ENCODE measurements at regions not wholly inside any gene's neighbourhood (a gene's known extent, or its start where the extent isn't known, plus 50 kb on each side); places are given as distances from the start of the nearest gene placed in this dataset.

- TF ChIP-seq CTCF (IDR thresholded peaks at IDR 0.05; ENCODE audit: unreplicated experiment in 3 of 3): no peak
- H3K4me3 Mint-ChIP-seq: no peak overlapping the region
- H3K4me1 Mint-ChIP-seq: no peaks in the 10 kb centered on the region
- no peak overlapping the region for H3K27ac Mint-ChIP-seq
- no peaks in the 10 kb centered on the region for H3K36me3 Mint-ChIP-seq (ENCODE audit: low read depth)
- no peaks in the 10 kb centered on the region for H3K27me3 Mint-ChIP-seq (ENCODE audit: low read depth)
- H3K9me3 Mint-ChIP-seq: peaks cover 2% of the 10 kb centered on the region
Observed at GRCh38 chr2:59005836-59006615, 764.9 kb upstream of the FANCL start.

GRCh38 chr2:59004621-59005020 is 763.5 kb upstream of the FANCL start:
- TF ChIP-seq CTCF (IDR thresholded peaks at IDR 0.05; ENCODE audit: unreplicated experiment in 3 of 3): no peak
- Mint-ChIP-seq H3K36me3 (ENCODE audit: low read depth) (no peaks in the 10 kb centered on the region), H3K4me1 (no peaks in the 10 kb centered on the region), H3K27ac (no peak overlapping the region), H3K9me3 (peaks cover 2% of the 10 kb centered on the region), H3K27me3 (ENCODE audit: low read depth) (no peaks in the 10 kb centered on the region), H3K4me3 (no peak overlapping the region)

DNA sequence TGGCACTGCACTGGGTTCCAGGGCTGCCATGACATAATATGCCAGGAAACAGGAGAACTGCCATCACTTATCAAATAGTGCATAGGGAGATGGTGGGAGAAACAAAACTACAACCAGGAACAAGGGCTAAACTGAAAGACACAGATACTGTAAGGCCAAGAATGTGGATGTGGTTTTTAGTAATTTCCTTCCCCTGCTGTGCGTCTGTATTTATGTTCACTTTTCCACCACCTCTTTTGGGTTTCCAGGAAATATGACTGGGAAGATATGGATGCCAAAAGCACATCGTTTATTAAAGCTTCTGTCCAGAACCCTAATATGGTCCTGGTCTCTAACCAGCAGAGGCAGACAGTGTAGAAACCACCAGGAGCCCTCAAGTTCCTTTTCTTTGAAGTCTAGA is 759.7 kb upstream of the FANCL start:
- Mint-ChIP-seq H3K4me1 (no peaks in the 10 kb centered on the region), H3K9me3 (peaks cover 2% of the 10 kb centered on the region), H3K27ac (no peak overlapping the region), H3K4me3 (no peak overlapping the region), H3K27me3 (ENCODE audit: low read depth) (no peaks in the 10 kb centered on the region), H3K36me3 (ENCODE audit: low read depth) (no peaks in the 10 kb centered on the region)
- TF ChIP-seq CTCF (IDR thresholded peaks at IDR 0.05; ENCODE audit: unreplicated experiment in 3 of 3): no peak

GRCh38 chr2:58992062-58992706 is 751.1 kb upstream of the FANCL start:
- Mint-ChIP-seq H3K36me3 (ENCODE audit: low read depth) (no peaks in the 10 kb centered on the region), H3K4me3 (no peak overlapping the region), H3K9me3 (no peaks in the 10 kb centered on the region), H3K27me3 (ENCODE audit: low read depth) (no peaks in the 10 kb centered on the region), H3K4me1 (no peaks in the 10 kb centered on the region), H3K27ac (no peak overlapping the region)
- no peak for TF ChIP-seq CTCF (IDR thresholded peaks at IDR 0.05; ENCODE audit: unreplicated experiment in 3 of 3)

DNA sequence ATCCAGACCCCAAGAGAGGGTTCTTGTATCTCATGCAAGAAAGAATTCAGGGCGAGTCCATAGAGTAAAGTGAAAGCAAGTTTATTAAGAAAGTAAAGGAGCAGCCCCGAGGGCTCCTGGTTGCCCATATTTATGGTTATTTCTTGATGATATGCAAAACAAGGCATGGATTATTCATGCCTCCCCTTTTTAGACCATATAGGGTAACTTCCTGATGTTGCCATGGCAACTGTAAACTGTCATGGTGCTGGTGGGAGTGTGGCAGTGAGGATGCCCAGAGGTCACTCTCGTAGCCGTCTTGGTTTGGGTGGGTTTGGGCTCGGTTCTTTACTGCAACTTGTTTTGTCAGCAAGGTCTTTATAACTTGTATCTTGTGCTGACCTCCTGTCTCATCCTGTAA is 750.2 kb upstream of the FANCL start:
- no peaks in the 10 kb centered on the region for H3K27me3 Mint-ChIP-seq (ENCODE audit: low read depth)
- no peaks in the 10 kb centered on the region for H3K36me3 Mint-ChIP-seq (ENCODE audit: low read depth)
- TF ChIP-seq CTCF (IDR thresholded peaks at IDR 0.05; ENCODE audit: unreplicated experiment in 3 of 3): no peak
- no peaks in the 10 kb centered on the region for H3K4me1 Mint-ChIP-seq
- no peak overlapping the region for H3K27ac Mint-ChIP-seq
- H3K4me3 Mint-ChIP-seq: no peak overlapping the region
- H3K9me3 Mint-ChIP-seq: no peaks in the 10 kb centered on the region

GRCh38 chr2:58985541-58985940 is 744.4 kb upstream of the FANCL start:
- Mint-ChIP-seq H3K27ac (no peak overlapping the region), H3K36me3 (ENCODE audit: low read depth) (no peaks in the 10 kb centered on the region), H3K27me3 (ENCODE audit: low read depth) (no peaks in the 10 kb centered on the region), H3K9me3 (no peaks in the 10 kb centered on the region), H3K4me3 (no peak overlapping the region), H3K4me1 (no peaks in the 10 kb centered on the region)
- no peak for TF ChIP-seq CTCF (IDR thresholded peaks at IDR 0.05; ENCODE audit: unreplicated experiment in 3 of 3)

All from nephron (organoid).